ENCODE measurements at regions not wholly inside any gene's neighbourhood (a gene's known extent, or its start where the extent isn't known, plus 50 kb on each side); places are given as distances from the start of the nearest gene placed in this dataset.

DNA sequence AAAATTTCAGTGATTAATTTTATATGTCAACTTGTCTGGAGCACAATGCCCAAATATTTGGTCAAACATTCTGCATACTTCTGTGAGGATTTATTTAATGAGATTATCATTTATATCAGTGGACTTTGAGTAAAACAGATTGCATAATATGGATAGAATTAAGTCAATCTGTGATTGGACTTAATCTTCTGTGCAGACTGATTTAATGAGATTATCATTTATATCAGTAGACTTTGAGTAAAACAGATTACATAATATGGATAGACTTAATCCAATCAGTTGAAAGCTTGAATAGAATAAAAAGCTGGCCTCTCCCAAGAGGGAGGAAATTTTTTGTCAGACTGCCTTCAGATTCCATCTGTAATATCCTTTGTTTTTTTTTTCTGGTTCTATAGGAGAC is 1413.2 kb downstream of the LRFN5 start:
- TF ChIP-seq, protein P1, sequence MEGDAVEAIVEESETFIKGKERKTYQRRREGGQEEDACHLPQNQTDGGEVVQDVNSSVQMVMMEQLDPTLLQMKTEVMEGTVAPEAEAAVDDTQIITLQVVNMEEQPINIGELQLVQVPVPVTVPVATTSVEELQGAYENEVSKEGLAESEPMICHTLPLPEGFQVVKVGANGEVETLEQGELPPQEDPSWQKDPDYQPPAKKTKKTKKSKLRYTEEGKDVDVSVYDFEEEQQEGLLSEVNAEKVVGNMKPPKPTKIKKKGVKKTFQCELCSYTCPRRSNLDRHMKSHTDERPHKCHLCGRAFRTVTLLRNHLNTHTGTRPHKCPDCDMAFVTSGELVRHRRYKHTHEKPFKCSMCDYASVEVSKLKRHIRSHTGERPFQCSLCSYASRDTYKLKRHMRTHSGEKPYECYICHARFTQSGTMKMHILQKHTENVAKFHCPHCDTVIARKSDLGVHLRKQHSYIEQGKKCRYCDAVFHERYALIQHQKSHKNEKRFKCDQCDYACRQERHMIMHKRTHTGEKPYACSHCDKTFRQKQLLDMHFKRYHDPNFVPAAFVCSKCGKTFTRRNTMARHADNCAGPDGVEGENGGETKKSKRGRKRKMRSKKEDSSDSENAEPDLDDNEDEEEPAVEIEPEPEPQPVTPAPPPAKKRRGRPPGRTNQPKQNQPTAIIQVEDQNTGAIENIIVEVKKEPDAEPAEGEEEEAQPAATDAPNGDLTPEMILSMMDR (IDR thresholded peaks at IDR 0.05; ENCODE audit: extremely low read depth in 1 of 2, insufficient read depth in 1 of 2, low read depth in 1 of 2, low read length in 2 of 2) = no peak
- no peak for TF ChIP-seq POLR2A (IDR thresholded peaks at IDR 0.05; ENCODE audit: low read depth, low read length)
- no peak for TF ChIP-seq POLR2AphosphoS5 (IDR thresholded peaks at IDR 0.05; ENCODE audit: insufficient read depth, low read depth, low read length)
- TF ChIP-seq JUN (IDR thresholded peaks at IDR 0.05; ENCODE audit: borderline replicate concordance, insufficient read depth, insufficient read length, low read depth) = no peak

Data from endothelial cell of umbilical vein (primary cell).